Thyroid gland (tissue), 4 donors: ENCODE measurements at regions not wholly inside any gene's neighbourhood (a gene's known extent, or its start where the extent isn't known, plus 50 kb on each side); places are given as distances from the start of the nearest gene placed in this dataset.

Experiments
- POLR2A ChIP-seq, 2 donors: fragments of 450-650 bp; IDR thresholded peaks; one replicate each; pipeline ENCODE4 v1.6.1; 2017; ENCODE audit warnings: antibody characterized with exemption in 2 of 2, mild to moderate bottlenecking in 2 of 2, moderate library complexity in 1 of 2
- TF ChIP-seq, protein P1 (sequence below), 6 experiments: fragments of 200-600 bp in 3 of 6; fragments of 450-650 bp in 3 of 6; sonication (generic) in 3 of 6; IDR thresholded peaks; one replicate each; pipeline ENCODE4 v1.5.1; 2016 to 2019; ENCODE audit warnings: antibody characterized with exemption in 6 of 6, mild to moderate bottlenecking in 2 of 6, inconsistent platforms in 1 of 6, moderate library complexity in 1 of 6

DNA sequence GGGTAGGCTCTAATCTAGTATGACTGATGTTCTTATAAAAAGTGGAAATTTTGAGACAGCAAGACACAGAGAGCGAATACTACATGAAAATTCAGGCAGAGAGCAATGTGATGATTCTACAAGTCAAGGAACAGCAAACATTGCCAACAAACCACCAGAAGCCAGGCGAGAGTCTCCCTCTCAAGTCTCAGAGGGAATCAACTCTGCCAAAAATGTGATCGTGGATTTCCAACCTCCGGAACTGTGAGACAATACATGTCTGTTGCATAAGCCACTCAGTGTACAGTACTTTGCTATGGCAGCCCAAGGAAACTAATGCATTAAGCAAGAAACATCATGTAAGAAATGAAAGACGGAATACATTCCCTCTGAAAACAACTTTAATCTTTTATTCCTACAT, 52.1 kb upstream of the CCNG1 start:
- TF ChIP-seq, protein P1, sequence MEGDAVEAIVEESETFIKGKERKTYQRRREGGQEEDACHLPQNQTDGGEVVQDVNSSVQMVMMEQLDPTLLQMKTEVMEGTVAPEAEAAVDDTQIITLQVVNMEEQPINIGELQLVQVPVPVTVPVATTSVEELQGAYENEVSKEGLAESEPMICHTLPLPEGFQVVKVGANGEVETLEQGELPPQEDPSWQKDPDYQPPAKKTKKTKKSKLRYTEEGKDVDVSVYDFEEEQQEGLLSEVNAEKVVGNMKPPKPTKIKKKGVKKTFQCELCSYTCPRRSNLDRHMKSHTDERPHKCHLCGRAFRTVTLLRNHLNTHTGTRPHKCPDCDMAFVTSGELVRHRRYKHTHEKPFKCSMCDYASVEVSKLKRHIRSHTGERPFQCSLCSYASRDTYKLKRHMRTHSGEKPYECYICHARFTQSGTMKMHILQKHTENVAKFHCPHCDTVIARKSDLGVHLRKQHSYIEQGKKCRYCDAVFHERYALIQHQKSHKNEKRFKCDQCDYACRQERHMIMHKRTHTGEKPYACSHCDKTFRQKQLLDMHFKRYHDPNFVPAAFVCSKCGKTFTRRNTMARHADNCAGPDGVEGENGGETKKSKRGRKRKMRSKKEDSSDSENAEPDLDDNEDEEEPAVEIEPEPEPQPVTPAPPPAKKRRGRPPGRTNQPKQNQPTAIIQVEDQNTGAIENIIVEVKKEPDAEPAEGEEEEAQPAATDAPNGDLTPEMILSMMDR (IDR thresholded peaks at IDR 0.05), result no peak
- TF ChIP-seq POLR2A (IDR thresholded peaks at IDR 0.05), result no peak
